ENCODE measurements at regions not wholly inside any gene's neighbourhood (a gene's known extent, or its start where the extent isn't known, plus 50 kb on each side); places are given as distances from the start of the nearest gene placed in this dataset.

DNA sequence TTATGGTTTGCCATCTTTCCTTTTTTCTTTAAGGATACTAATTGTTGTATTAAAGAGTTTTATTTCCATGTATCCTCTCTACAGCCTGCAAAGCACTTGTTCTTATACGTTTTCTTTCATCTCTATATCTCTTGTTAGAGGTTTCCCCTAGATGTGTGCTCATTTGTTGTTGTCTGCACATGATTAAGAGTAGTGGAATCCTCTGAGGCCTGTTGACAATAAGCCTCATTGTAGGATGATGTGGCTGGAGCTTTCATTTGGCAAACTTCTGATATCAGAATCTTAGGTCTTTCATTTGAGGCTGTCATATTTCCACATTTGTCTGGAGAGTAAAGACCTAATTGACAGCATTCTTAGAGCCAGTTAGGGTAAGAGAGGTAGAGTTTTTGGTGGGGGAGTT, 506.0 kb downstream of the DIPK2A start:
- H3K4me3 ChIP-seq (ENCODE audit: low read depth, low read length, poor library complexity, severe bottlenecking), result no peak overlapping the region
- no peaks in the 10 kb centered on the region for H4K20me1 ChIP-seq (ENCODE audit: insufficient read depth, low read length)
- no peak overlapping the region for H3K4me2 ChIP-seq (ENCODE audit: low read length)
- no peaks in the 10 kb centered on the region for H3K27me3 ChIP-seq (ENCODE audit: insufficient read depth, low read length)
- TF ChIP-seq EZH2 (IDR thresholded peaks at IDR 0.05; ENCODE audit: borderline replicate concordance, low read length), result no peak
- TF ChIP-seq, protein P1, sequence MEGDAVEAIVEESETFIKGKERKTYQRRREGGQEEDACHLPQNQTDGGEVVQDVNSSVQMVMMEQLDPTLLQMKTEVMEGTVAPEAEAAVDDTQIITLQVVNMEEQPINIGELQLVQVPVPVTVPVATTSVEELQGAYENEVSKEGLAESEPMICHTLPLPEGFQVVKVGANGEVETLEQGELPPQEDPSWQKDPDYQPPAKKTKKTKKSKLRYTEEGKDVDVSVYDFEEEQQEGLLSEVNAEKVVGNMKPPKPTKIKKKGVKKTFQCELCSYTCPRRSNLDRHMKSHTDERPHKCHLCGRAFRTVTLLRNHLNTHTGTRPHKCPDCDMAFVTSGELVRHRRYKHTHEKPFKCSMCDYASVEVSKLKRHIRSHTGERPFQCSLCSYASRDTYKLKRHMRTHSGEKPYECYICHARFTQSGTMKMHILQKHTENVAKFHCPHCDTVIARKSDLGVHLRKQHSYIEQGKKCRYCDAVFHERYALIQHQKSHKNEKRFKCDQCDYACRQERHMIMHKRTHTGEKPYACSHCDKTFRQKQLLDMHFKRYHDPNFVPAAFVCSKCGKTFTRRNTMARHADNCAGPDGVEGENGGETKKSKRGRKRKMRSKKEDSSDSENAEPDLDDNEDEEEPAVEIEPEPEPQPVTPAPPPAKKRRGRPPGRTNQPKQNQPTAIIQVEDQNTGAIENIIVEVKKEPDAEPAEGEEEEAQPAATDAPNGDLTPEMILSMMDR (IDR thresholded peaks at IDR 0.05; ENCODE audit: low read length), result no peak
- H3K9me2 ChIP-seq (ENCODE audit: low read depth, low read length), result no peaks in the 10 kb centered on the region
- H3F3A ChIP-seq (ENCODE audit: insufficient read depth, low read length), result no peaks in the 10 kb centered on the region
- H3K4me1 ChIP-seq (ENCODE audit: insufficient read depth, low read length, severe bottlenecking), result no peaks in the 10 kb centered on the region
- H3K9me3 ChIP-seq (ENCODE audit: low read length), result no peaks in the 10 kb centered on the region
- H3K27ac ChIP-seq (ENCODE audit: low read depth, low read length, poor library complexity, severe bottlenecking), result no peak overlapping the region
- H3K9ac ChIP-seq (ENCODE audit: low read length), result no peak overlapping the region
- no peak overlapping the region for H2AFZ ChIP-seq (ENCODE audit: low read length)
- no peaks in the 10 kb centered on the region for H3K36me3 ChIP-seq (ENCODE audit: insufficient read depth, low read length)
- no peaks in the 10 kb centered on the region for H3K79me2 ChIP-seq (ENCODE audit: insufficient read depth, low read length)

DNA sequence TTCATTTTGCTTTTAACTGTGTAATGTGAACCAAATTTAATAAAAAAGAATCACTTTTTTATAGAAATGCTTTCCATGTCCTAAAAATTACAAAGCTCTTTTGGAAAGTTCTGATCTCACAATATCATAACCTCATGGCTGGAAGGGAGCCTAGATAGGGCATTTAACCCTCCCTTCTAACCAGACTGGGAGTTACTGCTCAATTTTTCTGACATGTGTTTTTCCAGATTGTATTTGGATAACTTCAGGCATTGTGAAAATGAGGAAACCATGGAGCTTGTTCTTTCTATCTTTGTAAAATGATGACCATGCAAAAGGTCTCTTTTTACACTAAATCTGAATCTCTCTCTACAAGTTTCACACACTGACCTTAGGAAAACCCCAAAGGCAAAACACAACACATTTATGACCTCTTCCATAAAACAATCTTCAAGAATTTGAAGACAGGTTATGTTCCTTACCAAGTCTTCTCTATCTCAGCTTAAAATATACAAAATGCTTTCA, 508.8 kb downstream of the DIPK2A start:
- Histone ChIP-seq H3K4me2 (ENCODE audit: low read length) (no peak overlapping the region), H2AFZ (ENCODE audit: low read length) (no peak overlapping the region), H3K4me1 (ENCODE audit: insufficient read depth, low read length, severe bottlenecking) (no peaks in the 10 kb centered on the region), H3K27ac (ENCODE audit: low read depth, low read length, poor library complexity, severe bottlenecking) (no peak overlapping the region), H3K36me3 (ENCODE audit: insufficient read depth, low read length) (no peaks in the 10 kb centered on the region), H3F3A (ENCODE audit: insufficient read depth, low read length) (no peaks in the 10 kb centered on the region), H3K9ac (ENCODE audit: low read length) (no peak overlapping the region), H3K4me3 (ENCODE audit: low read depth, low read length, poor library complexity, severe bottlenecking) (no peak overlapping the region), H4K20me1 (ENCODE audit: insufficient read depth, low read length) (no peaks in the 10 kb centered on the region), H3K9me2 (ENCODE audit: low read depth, low read length) (no peaks in the 10 kb centered on the region), H3K79me2 (ENCODE audit: insufficient read depth, low read length) (no peaks in the 10 kb centered on the region), H3K9me3 (ENCODE audit: low read length) (no peaks in the 10 kb centered on the region), H3K27me3 (ENCODE audit: insufficient read depth, low read length) (no peaks in the 10 kb centered on the region)
- TF ChIP-seq EZH2 (IDR thresholded peaks at IDR 0.05; ENCODE audit: borderline replicate concordance, low read length), result no peak
- TF ChIP-seq, protein P1 (IDR thresholded peaks at IDR 0.05; ENCODE audit: low read length), result no peak

DNA sequence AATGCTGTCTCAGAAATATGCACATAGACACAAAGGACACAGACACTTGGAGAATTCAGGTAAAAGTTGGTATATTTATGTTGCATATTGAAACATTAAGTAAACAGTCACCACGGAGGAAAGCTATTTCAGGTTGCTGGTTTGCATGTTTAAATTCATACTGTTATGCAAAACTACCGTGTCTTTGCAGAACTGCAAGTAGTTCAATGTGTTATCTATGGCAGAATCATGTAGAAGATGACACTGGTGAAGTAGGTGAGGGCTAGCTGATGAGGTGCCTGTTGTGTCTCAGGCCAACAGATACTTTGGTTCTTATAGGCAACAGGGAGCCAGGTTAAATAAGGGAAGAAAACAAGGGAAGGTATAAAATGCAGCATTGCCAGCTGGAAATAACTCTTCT, 511.3 kb downstream of the DIPK2A start:
- TF ChIP-seq, protein P1 (IDR thresholded peaks at IDR 0.05; ENCODE audit: low read length), result no peak
- TF ChIP-seq EZH2 (IDR thresholded peaks at IDR 0.05; ENCODE audit: borderline replicate concordance, low read length), result no peak
- Histone ChIP-seq H3K4me2 (ENCODE audit: low read length) (no peak overlapping the region), H3K27me3 (ENCODE audit: insufficient read depth, low read length) (no peaks in the 10 kb centered on the region), H3K4me1 (ENCODE audit: insufficient read depth, low read length, severe bottlenecking) (no peaks in the 10 kb centered on the region), H3K9ac (ENCODE audit: low read length) (no peak overlapping the region), H3K79me2 (ENCODE audit: insufficient read depth, low read length) (no peaks in the 10 kb centered on the region), H2AFZ (ENCODE audit: low read length) (no peak overlapping the region), H4K20me1 (ENCODE audit: insufficient read depth, low read length) (no peaks in the 10 kb centered on the region), H3K4me3 (ENCODE audit: low read depth, low read length, poor library complexity, severe bottlenecking) (no peak overlapping the region), H3K36me3 (ENCODE audit: insufficient read depth, low read length) (no peaks in the 10 kb centered on the region), H3F3A (ENCODE audit: insufficient read depth, low read length) (no peaks in the 10 kb centered on the region), H3K9me3 (ENCODE audit: low read length) (no peaks in the 10 kb centered on the region), H3K9me2 (ENCODE audit: low read depth, low read length) (no peaks in the 10 kb centered on the region), H3K27ac (ENCODE audit: low read depth, low read length, poor library complexity, severe bottlenecking) (no peak overlapping the region)
